ENCODE measurements at regions not wholly inside any gene's neighbourhood (a gene's known extent, or its start where the extent isn't known, plus 50 kb on each side); places are given as distances from the start of the nearest gene placed in this dataset.

DNA sequence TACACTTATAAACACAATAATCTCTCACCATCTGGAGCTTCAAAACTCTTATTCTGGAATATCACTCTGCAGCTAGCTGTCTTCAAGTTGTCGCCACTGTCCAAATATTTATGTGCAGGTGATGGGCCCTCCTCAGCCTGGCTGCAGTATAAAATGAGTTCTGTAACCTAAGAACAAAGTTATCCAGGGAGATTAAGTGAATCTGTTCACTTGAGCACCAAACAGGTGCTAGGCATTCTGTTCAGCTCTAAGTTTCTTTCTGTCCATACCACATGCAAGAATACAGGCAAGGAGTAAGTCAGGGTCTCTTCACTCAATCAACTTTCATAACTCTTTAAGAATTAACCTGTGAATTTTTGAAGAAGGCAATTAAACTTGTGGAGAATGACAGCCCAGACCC is 344.1 kb downstream of the PLK2 start:
- Histone ChIP-seq H3K9me3 (no peaks in the 10 kb centered on the region), H3K27me3 (no peaks in the 10 kb centered on the region), H3K36me3 (no peaks in the 10 kb centered on the region), H3K4me1 (0 out of 2 replicates have a peak, but pooled peaks cover 5% of the 10 kb centered on the region), H3K4me3 (ENCODE audit: low read depth, low read length) (no peak overlapping the region)
- no peak for DNase-seq
- TF ChIP-seq, protein P1, sequence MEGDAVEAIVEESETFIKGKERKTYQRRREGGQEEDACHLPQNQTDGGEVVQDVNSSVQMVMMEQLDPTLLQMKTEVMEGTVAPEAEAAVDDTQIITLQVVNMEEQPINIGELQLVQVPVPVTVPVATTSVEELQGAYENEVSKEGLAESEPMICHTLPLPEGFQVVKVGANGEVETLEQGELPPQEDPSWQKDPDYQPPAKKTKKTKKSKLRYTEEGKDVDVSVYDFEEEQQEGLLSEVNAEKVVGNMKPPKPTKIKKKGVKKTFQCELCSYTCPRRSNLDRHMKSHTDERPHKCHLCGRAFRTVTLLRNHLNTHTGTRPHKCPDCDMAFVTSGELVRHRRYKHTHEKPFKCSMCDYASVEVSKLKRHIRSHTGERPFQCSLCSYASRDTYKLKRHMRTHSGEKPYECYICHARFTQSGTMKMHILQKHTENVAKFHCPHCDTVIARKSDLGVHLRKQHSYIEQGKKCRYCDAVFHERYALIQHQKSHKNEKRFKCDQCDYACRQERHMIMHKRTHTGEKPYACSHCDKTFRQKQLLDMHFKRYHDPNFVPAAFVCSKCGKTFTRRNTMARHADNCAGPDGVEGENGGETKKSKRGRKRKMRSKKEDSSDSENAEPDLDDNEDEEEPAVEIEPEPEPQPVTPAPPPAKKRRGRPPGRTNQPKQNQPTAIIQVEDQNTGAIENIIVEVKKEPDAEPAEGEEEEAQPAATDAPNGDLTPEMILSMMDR (IDR thresholded peaks at IDR 0.05; ENCODE audit: low read depth, low read length), result no peak

DNA sequence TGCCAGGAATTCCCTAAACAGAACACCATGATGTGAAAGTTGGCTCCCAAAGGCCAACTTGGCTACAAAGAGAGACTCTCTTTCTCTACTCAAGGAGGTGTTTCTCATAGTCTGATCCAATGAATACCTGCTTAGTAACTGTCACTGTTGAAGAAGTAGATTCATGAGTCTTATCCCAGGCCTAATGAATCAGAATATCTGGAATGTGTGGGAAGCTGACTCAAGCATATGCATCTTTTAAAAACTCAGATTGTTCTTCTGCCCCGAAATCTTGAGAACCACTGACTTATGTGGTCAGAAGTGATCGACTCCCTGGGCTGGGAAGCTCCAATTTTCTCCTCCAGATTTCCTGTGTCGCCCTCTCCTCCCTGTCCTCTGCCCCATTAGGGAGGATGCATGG is 345.6 kb downstream of the PLK2 start:
- Histone ChIP-seq H3K4me1 (0 out of 2 replicates have a peak, but pooled peaks cover 5% of the 10 kb centered on the region), H3K36me3 (no peaks in the 10 kb centered on the region), H3K27me3 (no peaks in the 10 kb centered on the region), H3K9me3 (no peaks in the 10 kb centered on the region), H3K4me3 (ENCODE audit: low read depth, low read length) (no peak overlapping the region)
- TF ChIP-seq, protein P1 (IDR thresholded peaks at IDR 0.05; ENCODE audit: low read depth, low read length), result no peak
- no peak for DNase-seq

DNA sequence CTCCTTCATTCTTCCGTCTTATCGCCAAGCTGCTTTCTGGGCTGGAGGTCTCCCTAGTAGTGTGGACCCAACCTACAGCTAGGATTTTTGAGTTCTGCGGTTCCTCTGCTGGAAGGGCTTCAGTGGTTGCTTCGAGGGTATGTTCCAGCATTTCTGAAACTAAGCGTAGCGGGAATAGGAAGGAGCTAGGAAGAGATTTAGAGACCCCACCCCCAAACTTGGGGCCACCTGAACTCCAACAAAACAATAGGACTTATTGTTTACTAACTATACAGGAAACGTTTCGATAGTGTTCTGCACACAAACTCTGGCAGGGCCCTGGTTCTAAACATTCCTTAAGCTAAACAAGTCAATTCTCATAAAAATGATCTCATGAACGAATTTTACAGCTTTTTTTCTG is 346.7 kb downstream of the PLK2 start:
- no peak overlapping the region for H3K4me3 ChIP-seq (ENCODE audit: low read depth, low read length)
- H3K4me1 ChIP-seq, result 0 out of 2 replicates have a peak, but pooled peaks cover 8% of the 10 kb centered on the region
- no peaks in the 10 kb centered on the region for H3K36me3 ChIP-seq
- H3K27me3 ChIP-seq, result no peaks in the 10 kb centered on the region
- H3K9me3 ChIP-seq, result no peaks in the 10 kb centered on the region
- TF ChIP-seq, protein P1 (IDR thresholded peaks at IDR 0.05; ENCODE audit: low read depth, low read length), result no peak
- DNase-seq, result no peak

DNA sequence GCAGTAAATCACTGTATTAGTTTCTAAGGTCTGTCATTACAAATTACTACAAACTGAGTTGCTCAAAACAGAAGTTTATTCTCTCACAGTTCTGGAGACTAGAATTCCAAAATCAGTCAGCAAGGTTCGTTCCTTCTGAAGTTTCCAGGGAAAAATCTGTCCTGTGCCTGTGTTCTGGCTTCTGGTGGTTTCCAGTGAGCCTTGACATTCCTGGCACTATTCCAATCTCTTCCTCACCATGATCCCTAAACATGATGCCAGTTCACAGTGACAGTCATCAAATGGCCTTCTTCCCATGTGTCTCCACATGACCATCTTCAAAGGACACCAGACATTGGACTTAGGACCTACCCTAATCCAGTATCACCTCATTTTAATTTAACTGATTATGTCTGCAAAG is 351.4 kb downstream of the PLK2 start:
- H3K36me3 ChIP-seq, result no peaks in the 10 kb centered on the region
- 0 out of 2 replicates have a peak, but pooled peaks cover 3% of the 10 kb centered on the region for H3K4me1 ChIP-seq
- peak; percentile 14 for DNase-seq
- H3K4me3 ChIP-seq (ENCODE audit: low read depth, low read length), result no peak overlapping the region
- TF ChIP-seq, protein P1 (IDR thresholded peaks at IDR 0.05; ENCODE audit: low read depth, low read length), result no peak
- H3K9me3 ChIP-seq, result no peaks in the 10 kb centered on the region
- H3K27me3 ChIP-seq, result no peaks in the 10 kb centered on the region

DNA sequence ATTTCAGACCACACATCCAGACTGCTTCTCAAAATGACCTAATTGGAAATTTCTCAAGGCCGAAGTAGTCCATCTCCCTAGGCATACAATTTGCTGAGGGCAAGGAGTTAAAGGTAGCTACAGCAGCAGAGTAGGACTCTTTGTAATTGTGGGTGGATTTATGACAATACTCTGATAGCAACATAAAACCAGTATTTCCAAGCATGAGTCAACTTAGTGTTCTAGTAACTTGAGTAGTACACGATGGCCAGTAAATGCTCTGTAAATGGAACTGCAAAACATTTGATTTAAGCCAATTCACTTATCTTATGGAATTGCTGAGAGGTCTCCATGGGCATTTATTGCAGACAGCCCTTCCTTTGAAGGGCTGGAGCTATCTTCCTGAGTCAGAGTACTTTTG is 352.2 kb downstream of the PLK2 start:
- TF ChIP-seq, protein P1 (IDR thresholded peaks at IDR 0.05; ENCODE audit: low read depth, low read length), result no peak
- no peaks in the 10 kb centered on the region for H3K36me3 ChIP-seq
- no peak overlapping the region for H3K4me3 ChIP-seq (ENCODE audit: low read depth, low read length)
- DNase-seq, result no peak
- H3K4me1 ChIP-seq, result 0 out of 2 replicates have a peak, but pooled peaks cover 3% of the 10 kb centered on the region
- H3K27me3 ChIP-seq, result no peaks in the 10 kb centered on the region
- H3K9me3 ChIP-seq, result no peaks in the 10 kb centered on the region

DNA sequence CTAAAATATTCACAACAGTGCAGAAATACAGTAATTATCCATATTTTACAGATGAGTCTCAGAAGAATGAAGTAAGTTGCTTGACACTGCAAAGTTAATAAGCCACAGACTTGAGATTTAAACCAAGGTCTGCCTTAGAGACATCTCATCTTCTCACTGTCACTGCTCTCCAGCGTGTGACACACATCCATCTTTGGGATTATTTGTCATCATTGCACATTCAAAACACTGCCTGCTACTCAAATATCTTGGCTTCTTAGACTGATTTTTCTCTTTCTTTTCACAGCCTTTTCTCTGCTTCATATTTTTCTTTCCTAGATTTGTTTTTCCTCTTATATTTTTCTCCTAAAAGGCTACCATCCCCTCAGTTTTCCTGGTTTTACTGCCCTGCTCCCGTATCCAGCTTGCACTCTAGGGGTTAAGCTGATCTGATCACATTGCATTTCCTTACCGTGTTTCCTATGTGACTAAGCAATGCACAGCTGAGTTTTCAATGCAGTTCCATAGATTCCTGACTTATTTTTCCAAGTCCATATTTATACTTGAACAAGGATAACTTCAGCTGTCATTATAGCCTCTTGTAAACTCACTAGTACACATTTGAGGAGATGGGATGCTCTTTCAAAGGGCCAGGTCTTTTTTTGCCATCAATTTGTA is 353.0 kb downstream of the PLK2 start:
- Histone ChIP-seq H3K9me3 (no peaks in the 10 kb centered on the region), H3K36me3 (no peaks in the 10 kb centered on the region), H3K4me3 (ENCODE audit: low read depth, low read length) (no peak overlapping the region), H3K27me3 (no peaks in the 10 kb centered on the region), H3K4me1 (0 out of 2 replicates have a peak, but pooled peaks cover 3% of the 10 kb centered on the region)
- TF ChIP-seq, protein P1 (IDR thresholded peaks at IDR 0.05; ENCODE audit: low read depth, low read length), result no peak
- DNase-seq, result no peak
